ENCODE measurements at regions not wholly inside any gene's neighbourhood (a gene's known extent, or its start where the extent isn't known, plus 50 kb on each side); places are given as distances from the start of the nearest gene placed in this dataset.
"Not testable (repeated sequence)": the region's sequence is repeated elsewhere in the genome, so short reads cannot be mapped to it uniquely, and the experiment has no call there.

DNA sequence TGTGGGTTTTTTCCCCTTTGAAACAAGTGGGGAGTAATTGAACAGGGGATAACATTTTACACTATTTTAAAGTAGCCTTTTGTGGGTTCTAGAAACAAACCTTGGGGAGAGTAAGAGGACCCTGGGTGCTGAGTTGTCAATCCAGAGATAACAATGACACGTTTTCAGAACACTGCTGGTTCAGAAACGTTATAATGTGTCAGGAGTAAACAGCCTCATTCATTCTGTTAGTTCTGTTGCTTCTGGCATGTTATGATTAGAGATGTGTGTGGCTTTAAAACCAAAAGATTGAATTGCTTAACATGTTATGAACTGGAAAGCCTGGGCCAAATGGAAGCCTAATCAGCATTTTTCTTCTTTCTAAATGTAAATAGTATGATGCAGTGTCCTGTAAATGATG, 680.5 kb upstream of the NOVA1 start:
- DNase-seq: no peak

DNA sequence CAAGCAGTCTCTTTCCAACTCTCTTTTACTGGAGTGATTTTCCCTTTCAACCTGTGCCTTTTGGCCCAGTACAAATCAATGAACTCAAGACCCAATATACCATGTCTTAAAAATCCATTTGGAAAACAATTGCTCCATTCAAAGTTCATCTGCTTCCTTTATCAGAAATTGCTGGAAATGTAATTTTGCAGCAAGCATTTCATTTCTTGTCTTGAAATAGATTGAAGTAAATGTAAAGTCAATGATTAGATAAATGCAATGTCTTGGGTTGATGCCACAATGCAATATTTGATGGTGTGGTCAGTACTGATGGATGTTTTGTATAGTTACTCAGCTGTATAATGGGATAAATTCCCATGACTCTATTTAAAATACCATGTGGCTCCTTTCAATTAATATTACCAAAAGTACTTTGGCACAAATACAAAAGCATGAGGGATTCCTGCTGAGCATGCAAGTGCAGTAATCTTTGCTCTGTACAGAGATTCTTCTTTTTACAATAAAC, 707.7 kb upstream of the NOVA1 start:
- DNase-seq: no peak

DNA sequence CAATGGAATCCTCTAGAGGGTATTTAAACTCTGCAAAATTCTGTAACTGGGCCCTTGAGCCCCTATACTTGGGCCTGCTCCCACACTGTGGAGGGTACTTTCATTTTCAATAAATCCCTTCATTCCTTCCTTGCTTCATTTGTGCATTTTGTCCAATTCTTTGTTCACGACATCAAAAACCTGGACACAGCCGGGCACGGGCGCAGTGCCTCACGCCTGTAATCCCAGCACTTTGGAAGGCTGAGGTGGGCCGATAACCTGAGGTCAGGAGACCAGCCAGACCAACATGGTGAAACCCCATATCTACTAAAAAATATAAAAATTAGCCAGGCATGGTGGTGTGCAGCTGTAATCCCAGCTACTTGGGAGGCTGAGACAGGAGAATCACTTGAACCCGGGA, 714.9 kb upstream of the NOVA1 start:
- DNase-seq: not testable (repeated sequence)

DNA sequence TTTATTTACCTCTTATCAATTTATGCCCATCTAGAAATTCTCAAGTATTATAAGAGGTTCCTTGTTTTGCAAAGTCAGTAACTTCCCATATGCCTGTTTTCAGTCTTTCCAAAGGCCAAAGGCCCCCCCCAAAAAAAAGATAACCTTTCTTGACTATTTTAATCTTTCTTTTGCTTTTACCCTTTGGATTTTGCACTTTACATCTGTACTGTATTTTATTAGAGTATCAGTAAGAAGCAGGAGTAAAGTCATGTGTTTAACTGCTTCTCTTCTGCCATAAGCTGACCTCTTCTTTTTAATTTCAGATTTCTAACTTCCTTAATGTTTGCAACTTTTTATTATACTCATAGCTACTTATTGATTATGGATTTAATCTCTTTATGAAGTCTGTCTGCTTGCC, 716.4 kb upstream of the NOVA1 start:
- DNase-seq: no peak

DNA sequence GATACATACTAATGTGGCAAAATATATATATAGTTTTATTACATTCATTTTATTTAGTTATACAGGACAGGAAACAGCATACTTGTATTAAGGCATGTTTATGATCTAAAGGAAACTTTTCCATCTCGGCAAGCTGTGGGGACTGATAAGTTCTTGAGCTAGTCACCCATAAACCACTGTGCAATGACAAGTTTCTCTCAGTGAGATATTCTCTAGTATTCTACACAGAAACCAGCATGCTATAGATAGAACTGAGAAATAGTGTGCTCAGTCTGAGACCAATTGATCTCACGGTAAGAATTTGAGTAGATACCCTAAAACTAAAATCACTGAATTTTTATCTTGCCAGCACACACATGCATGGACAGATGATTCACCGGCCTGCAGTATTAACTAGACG, 717.6 kb upstream of the NOVA1 start:
- DNase-seq: no peak

DNA sequence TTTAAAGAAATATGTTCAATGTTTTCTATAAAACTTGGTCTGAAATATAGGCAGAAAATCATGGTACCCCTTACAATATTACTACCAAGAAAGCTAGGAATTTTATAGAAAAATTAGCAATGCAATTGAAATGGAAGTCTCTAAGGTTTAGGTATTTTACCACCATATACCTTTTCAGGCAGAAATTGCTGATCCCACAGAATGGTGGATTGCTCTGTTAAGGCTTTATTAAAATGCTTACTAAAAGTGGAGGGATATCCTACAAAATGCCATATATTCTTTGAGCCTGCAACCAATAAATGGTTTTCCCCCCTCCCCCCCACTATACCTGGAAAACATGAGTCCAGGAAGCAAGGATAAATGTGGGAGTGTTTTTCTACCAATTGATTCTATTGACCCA, 718.1 kb upstream of the NOVA1 start:
- DNase-seq: no peak

DNA sequence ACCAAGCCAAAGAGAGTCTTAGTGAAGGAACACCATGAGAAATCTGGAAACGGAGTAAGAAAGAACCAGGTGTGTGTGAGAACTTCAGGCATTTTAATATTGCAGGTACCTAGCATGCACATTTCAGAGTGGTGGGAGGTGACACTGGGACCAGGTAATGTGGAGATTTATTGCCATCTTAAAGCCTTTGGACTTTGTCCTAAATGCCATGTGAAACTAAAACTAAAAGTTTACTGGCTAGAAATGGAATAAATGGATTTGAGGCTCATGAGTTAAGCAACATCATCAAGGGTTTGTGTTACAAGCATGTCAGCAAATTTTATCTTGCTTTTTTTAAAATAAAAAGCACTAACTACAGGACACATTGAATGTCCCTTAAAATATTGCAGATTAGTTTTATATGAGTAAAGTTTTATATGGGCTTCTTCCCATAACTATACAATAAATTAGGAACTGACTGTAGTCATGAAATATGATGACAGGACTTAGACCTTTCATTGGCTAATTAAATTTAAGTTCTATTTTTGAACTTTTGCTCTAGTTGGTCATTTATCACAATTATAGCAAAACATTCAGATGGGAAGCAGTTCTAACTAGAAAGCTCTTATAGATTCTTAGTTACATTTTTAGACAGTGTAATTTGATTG, 721.1 kb upstream of the NOVA1 start:
- DNase-seq: no peak

DNA sequence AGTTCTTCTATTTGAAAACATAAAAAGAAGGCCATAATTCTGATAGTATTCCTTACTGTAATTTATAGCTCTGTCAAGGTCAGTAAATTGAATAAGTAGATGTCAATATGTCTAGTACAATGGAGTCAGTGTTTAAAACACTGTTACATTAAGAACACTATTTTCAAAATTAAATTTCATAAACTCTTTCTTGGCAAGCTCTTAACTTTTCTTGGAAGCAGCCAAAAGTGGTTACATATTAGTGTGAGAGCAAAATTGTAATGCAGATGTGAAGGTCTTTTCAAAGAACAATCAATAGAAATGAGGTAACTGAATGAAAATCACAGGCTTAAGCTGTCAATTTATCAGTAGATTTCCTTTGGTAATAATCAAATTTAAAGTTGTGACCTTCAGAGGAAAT, 722.4 kb upstream of the NOVA1 start:
- DNase-seq: peak; percentile 1

DNA sequence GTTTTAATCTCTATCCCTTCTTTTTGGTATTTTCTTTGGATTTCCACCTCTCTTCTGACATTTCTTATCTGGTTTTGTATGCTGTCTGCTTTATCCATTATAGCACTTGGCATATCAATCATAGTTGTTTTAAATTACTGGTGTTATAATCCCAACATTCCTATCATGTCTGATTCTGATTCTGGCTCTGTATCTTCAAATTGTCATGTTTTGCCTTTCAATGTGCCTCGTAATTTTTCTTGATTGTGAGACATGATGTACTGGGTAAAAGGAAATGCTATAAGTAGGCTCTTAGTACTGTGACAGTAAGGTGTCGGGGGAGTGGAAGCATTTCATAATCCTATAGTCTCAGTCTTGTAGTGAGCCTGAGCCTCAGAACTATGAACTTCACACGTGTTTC, 729.3 kb upstream of the NOVA1 start:
- DNase-seq: no peak

DNA sequence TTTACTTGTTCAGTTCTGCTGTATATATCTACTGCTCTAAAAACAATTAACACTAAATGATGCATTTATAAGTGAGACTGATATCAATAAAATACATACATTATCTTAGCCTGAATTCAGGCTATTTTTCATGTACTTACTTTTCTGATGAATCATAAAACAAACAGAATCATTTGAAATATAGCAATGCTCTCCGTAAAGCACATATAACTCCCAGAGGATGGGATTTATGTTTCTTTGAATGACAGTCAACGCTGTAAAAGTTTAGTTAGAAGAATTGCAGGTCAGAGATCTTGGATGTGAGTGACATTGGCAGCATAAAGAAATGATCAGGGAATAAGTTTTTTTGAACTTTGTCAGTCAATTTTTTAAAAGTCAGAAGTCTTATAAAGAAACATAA, 740.2 kb upstream of the NOVA1 start:
- no peak for DNase-seq

DNA sequence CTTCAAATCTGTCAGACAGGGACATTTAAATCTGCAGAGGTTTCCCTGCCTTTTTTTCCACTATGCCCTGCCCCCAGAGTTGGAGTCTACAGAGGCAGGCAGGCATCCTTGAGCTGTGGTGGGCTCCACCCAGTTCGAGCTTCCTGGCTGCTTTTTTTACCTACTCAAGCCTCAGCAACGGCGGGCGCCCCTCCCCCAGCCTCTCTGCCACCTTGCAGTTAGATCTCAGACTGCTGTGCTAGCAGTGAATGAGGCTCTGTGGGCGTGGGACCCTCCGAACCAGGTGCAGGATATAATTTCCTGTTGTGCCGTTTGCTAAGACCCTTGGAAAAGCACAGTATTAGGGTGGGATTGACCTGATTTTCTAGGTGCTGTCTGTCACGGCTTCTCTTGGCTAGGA, 765.2 kb upstream of the NOVA1 start:
- not testable (repeated sequence) for DNase-seq

DNA sequence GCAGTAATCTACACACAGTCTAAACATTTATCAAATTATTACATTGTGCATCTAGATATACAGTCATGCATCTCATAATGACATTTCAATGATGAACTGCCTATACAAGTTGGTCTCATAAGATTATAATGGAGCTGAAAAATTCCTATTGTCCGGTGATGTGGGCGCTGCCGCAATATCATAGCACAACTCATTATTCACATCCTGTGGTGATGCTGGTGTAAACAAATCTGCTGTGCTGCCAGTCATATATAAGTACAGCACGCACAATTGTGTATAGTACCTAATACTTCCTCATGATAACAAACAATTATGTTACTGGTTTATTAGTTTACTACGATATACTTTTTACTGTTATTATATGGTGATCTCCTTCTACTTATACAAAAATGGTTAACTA, 768.8 kb upstream of the NOVA1 start:
- DNase-seq: no peak

DNA sequence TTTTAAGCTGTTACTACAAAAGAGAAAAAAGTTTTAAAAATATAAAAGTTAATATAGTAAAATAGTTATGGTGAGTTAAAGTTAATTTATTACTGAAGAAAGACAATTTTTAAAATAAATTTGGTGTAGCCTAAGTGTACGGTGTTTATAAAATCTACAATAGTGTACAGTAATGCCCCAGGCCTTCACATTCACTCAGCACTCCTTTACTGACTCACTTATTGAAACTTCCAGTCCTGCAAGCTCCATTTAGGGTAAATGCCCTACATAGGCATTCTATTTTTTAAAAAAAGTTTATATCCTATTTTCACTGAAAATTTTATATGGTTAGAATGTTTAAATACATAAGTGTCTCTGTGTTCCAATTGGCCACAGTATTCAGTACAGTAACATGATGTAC, 769.5 kb upstream of the NOVA1 start:
- no peak for DNase-seq

DNA sequence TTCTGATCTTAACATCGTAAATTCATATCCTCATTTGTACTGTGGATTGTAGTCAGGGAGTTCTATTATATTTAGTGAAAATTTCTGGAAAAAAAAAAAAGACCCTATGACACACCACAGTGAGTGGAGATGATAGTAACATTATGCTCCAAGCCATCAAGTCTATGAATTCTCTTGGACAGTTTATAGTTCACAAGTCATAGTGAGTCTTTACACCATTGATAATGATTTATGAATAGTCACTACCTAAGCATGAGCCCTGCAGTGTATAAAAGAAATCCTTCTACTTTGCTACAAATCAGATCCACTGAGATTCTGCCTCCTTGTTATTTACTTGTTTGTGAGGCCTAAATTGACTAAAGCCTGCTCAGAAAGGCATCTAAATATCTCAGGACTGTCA, 772.2 kb upstream of the NOVA1 start:
- DNase-seq: no peak

DNA sequence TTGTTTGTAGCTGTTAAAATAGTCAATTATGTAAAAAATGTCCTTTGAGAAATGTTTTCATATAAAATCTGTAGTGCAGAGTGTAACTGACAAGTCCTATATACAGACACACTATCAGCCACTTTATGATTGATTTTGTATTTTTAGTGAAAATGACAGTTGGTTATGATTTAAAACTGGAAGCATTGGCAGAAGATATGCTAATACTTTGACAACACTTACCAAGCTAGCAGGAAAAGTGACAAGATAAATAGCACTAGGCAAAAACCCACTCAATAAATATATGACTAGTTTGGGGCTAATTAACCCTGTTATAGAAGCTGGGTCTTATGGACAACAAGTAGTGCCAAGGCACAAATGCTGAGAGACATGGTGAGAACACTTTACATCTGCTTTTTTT, 772.9 kb upstream of the NOVA1 start:
- no peak for DNase-seq

DNA sequence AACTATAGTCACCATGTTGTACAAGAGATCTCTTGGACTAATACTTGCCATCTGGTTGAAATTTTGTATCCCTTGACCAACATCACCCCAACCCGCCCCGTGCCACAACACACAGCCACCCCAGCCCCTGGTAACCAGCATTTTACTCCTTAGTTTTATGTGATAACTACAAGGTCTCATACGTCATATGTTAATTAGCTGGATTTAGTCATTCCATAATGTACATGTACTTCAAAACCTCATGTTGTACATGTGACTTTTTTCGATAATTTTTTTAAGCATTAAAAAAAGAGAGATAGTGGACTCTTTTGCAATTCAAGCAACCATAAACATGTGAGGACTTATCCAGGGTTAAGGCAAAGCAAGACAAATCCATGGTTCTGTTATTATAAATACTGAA, 773.4 kb upstream of the NOVA1 start:
- no peak for DNase-seq

DNA sequence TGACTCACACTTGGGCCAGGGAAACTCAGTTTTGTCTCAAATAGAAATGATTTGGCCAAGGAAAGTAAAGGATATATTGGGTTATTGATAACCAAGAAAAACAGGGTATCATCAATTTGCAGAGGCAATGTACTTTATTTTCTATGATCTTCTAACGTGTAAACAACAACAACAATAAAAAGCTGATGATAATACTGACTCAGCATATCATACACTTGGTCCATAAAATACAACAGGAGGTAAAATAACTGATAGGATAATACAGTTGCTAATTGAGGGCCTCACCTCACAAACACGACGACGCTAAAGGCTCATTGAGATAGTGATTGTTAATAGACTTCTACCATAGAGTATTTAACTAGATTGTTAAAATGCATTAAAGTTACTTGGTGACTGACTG, 774.0 kb upstream of the NOVA1 start:
- no peak for DNase-seq

DNA sequence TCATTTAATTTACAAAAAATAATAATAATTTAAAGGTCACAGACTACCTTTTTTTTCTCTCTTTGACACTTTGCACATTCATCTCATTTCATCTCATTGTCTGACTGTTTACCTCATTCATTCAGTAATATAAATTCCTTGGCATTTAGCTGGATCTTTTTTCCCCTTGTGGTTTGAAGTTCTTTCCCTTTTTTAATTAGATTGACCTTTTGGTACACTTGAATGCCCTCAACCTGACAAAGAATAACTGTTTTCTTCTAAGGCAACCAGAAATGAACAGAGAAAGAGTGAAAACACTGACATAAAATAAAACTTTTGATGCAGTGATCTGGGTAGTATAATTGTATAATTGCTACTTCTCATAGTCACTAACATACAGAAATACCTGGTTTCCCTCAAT, 774.9 kb upstream of the NOVA1 start:
- DNase-seq: peak; percentile 5

DNA sequence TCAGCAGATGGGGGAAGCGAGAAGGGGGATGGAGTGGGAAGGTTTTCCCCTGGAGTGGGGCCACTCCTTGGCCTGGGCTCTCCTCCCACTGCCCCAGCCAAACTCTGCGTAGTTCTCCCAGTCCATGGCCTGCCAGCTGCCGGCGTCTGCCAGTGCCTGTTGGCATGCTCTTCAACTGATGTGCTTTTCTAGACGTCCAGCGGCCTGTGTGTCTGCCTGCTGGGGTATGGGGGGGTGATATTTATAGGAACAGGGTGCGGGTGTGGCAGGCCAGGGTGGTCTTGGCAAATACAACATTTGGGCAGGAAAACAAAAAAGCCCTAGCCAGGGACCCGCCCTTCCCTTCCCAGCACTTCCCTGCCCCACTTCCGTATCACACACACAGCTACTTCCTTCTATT, 786.3 kb upstream of the NOVA1 start:
- DNase-seq: no peak

DNA sequence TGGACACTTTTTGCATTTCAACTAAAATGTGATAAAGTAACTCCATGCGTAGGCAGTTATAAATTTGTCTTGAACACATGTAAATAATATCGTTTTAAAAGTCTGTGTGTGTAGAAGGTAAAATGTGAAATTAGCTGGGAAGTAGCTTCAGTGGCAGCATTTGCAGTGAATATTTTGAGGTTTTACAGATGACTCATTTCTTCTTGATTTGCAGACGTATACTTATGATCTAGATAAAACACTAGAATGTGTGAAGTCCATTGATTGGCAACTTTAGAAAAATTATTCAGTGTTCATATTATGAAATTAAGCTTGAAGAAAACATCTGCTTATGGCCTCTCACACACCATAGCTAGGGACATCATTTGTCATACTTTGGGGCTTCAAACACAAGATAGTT, 788.6 kb upstream of the NOVA1 start:
- no peak for DNase-seq

DNA sequence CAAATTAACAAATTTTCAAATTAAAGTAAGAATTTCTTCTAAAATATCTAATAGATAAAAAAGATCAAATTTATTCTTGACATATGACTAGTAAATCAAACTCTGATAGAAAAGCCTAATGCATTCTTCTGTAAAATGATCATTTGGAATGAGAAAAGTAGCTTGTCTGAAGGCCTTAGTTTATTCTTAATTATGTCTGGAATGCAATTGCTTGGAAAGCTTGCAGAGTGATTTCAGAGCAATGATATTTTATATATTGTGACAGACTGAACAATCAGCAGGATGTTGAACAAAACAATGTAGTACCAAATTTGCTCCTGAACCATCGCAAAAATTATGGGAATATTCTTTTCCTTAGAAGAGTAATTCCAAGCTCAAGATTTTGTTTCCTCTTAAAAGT, 789.6 kb upstream of the NOVA1 start:
- DNase-seq: peak; percentile 42

DNA sequence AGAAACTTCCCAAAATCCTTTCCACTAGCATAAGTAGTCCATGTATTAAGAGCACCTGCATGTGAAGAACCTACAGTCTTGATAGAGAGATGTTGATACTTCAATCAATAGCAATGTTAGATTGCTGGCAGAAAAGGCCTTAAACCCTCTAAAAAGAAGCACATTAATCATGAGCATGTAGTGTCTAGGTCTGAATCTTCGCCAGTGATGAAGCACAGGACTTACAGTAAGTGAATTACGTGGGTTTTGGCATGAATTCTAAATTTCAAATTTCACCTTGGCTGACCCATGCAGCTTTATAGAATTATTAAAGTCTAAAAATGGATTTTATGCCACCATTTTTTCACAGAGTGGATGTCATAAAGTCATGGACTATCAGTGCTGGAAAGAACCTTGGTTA, 791.6 kb upstream of the NOVA1 start:
- DNase-seq: no peak

DNA sequence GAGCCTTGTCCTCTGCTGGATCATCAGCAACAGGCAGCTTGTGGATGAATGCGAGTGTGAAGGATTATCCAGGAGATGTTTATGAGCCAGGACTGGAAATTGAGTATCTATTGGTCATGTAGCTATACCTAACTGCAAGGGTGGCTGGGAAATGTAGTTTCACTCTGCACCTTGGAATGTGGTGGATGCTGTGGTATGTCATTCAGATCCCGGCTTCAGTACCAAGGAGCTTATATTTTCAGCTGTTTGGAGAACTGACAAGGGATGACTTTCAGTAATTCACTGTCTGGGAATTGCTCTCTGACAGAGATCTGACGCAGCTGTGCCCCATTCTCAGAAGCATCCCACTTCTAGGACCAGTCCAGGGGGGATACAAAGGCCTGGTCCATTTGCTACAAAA, 792.3 kb upstream of the NOVA1 start:
- DNase-seq: no peak

DNA sequence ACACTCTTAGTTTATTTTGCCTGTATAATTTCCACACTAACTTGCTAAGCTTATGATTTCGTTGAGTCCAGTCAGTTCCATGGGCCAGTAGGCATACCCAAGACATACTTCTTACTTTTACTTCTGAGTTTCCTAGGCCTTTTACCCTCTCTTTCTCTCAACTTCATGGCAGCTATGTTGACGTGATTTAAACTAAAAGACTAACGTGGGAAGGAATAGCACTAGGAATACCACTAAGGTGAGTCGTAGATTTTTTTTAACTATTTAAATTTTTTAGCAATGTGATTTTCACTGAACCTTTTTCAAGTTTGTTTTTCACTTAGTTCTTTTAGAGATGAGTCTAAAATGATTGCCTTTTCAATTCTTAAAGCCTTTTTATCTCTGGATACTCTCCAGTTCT, 793.5 kb upstream of the NOVA1 start:
- no peak for DNase-seq

DNA sequence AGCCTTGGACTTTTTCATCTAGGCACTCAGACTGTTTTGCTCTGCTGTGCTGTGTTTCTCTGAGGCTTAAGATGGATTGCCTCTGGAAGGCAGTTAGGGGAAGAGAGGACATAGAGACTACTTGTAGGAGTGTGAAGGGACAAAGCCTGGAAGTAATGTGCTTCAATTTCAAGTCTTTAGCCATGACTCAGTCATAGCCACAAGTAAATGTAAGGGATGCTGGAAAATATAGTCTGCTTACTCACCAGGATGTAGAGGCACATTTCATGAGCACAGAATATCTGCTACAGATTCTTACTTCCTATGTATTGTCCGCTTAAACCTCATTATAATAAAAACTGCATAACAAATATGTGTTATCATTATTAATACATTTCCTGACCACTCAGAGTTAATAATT, 794.3 kb upstream of the NOVA1 start:
- no peak for DNase-seq

DNA sequence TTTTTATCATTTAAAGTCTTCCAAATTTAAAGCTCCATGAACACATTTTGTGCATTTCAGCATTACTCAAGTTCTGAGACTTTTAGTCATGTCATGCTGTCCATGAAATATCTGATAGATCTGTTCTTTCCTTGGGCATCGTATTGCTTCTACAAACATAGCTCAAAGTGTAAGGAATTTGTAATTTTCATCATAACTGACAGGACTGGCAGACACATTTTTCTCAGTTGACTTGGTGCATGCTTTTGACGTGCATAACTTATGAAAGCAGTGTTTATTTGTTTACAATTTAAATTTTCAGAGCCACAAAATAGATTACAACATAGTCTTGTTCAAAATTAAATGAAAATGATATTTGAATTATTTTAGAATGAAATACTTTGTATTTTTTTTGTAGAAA, 812.1 kb upstream of the NOVA1 start:
- DNase-seq: no peak

Measured in eye (tissue), 1 donor.